Tibial nerve (tissue), 4 donors: ENCODE measurements at regions not wholly inside any gene's neighbourhood (a gene's known extent, or its start where the extent isn't known, plus 50 kb on each side); places are given as distances from the start of the nearest gene placed in this dataset.

Experiments
- EP300 ChIP-seq, 2 donors: sonication (generic); formaldehyde crosslinking; IDR thresholded peaks; one replicate each; pipeline ENCODE4 v1.6.1; 2017; ENCODE audit warnings: antibody characterized with exemption in 2 of 2, mild to moderate bottlenecking in 1 of 2
- POLR2A ChIP-seq, 2 donors: fragments of 450-650 bp; IDR thresholded peaks; one replicate each; pipeline ENCODE4 v1.6.1; 2017; ENCODE audit warnings: antibody characterized with exemption in 2 of 2, mild to moderate bottlenecking in 2 of 2, moderate library complexity in 2 of 2
- TF ChIP-seq, protein P1 (sequence below), 5 experiments: fragments of 200-600 bp in 3 of 5; fragments of 450-650 bp in 2 of 5; sonication (generic) in 3 of 5; IDR thresholded peaks; one replicate each; pipeline ENCODE4 v1.5.1; 2016 to 2019; ENCODE audit warnings: antibody characterized with exemption in 5 of 5, mild to moderate bottlenecking in 3 of 5, moderate library complexity in 2 of 5

GRCh38 chr6:95071464-95071863 is 505.9 kb upstream of the MANEA start:
- no peak for TF ChIP-seq EP300 (IDR thresholded peaks at IDR 0.05)
- TF ChIP-seq, protein P1, sequence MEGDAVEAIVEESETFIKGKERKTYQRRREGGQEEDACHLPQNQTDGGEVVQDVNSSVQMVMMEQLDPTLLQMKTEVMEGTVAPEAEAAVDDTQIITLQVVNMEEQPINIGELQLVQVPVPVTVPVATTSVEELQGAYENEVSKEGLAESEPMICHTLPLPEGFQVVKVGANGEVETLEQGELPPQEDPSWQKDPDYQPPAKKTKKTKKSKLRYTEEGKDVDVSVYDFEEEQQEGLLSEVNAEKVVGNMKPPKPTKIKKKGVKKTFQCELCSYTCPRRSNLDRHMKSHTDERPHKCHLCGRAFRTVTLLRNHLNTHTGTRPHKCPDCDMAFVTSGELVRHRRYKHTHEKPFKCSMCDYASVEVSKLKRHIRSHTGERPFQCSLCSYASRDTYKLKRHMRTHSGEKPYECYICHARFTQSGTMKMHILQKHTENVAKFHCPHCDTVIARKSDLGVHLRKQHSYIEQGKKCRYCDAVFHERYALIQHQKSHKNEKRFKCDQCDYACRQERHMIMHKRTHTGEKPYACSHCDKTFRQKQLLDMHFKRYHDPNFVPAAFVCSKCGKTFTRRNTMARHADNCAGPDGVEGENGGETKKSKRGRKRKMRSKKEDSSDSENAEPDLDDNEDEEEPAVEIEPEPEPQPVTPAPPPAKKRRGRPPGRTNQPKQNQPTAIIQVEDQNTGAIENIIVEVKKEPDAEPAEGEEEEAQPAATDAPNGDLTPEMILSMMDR (IDR thresholded peaks at IDR 0.05): no peak
- TF ChIP-seq POLR2A (IDR thresholded peaks at IDR 0.05): no peak
